Esophagus muscularis mucosa (tissue), 4 donors: ENCODE measurements at regions not wholly inside any gene's neighbourhood (a gene's known extent, or its start where the extent isn't known, plus 50 kb on each side); places are given as distances from the start of the nearest gene placed in this dataset.

ENCODE experiments used
- DNase-seq: peaks from one replicate; pipeline ENCODE4 v3.0.0-alpha.2; 2017; ENCODE audit errors: extremely low spot score
- H3K27ac ChIP-seq, 4 donors: fragments of 200-600 bp; sonication (generic); replicated peaks in 1 of 4; 1 replicate in 3 of 4; 2 replicates in 1 of 4; pipeline ENCODE4 v1.5.1; 2016 to 2019; ENCODE audit warnings: mild to moderate bottlenecking in 1 of 4
- H3K27me3 ChIP-seq, 4 donors: fragments of 200-600 bp; sonication (generic); one replicate each; pipeline versions ENCODE4 v1.5.1 to v1.6.0; 2016 to 2019
- H3K36me3 ChIP-seq, 4 donors: fragments of 200-600 bp; sonication (generic); one replicate each; pipeline ENCODE4 v1.5.1; 2016 to 2019
- H3K4me1 ChIP-seq, 4 donors: fragments of 200-600 bp; sonication (generic); one replicate each; pipeline ENCODE4 v1.5.1; 2016 to 2019
- H3K4me3 ChIP-seq, 4 donors: fragments of 200-600 bp; sonication (generic); 1 replicate in 2 of 4; 2 replicates in 2 of 4; pipeline ENCODE4 v1.5.1; 2016 to 2019; ENCODE audit warnings: mild to moderate bottlenecking in 4 of 4, moderate library complexity in 1 of 4
- H3K9me3 ChIP-seq, 4 donors: fragments of 200-600 bp; sonication (generic); 1 replicate in 3 of 4; 2 replicates in 1 of 4; pipeline ENCODE4 v1.5.1; 2016 to 2019
- CTCF ChIP-seq, 3 experiments: fragments of 200-600 bp in 2 of 3; fragments of 450-650 bp in 1 of 3; sonication (generic) in 2 of 3; IDR thresholded peaks; one replicate each; pipeline ENCODE4 v1.5.1; 2017 to 2019; ENCODE audit warnings: antibody characterized with exemption in 3 of 3, mild to moderate bottlenecking in 2 of 3, moderate library complexity in 1 of 3
- EP300 ChIP-seq: sonication (generic); formaldehyde crosslinking; IDR thresholded peaks from one replicate; pipeline ENCODE4 v1.6.1; 2017; ENCODE audit warnings: antibody characterized with exemption
- POLR2A ChIP-seq: fragments of 450-650 bp; IDR thresholded peaks from one replicate; pipeline ENCODE4 v1.6.1; 2017; ENCODE audit warnings: antibody characterized with exemption, moderate library complexity, mild to moderate bottlenecking, low read depth
- POLR2AphosphoS5 ChIP-seq, 2 donors: sonication (generic); formaldehyde crosslinking; IDR thresholded peaks; one replicate each; pipeline ENCODE4 v1.6.1; 2017; ENCODE audit warnings: antibody characterized with exemption in 2 of 2
- WGBS: methylation state at CpG from one replicate; pipeline ENCODE4 v1.1.5; 2018; 5-methylcytosine and 5-hydroxymethylcytosine counted together
- intact Hi-C: fragments of 100-400 bp; cut with DNase I; formaldehyde crosslinking; loops from one replicate; pipeline ENCODE4 v1.15.1; 2023

- intact Hi-C loops = no loop called here
- peaks cover 0 to 16% (median 5%) of the 10 kb centered on the region in 4 donors for H3K9me3 ChIP-seq
- no peaks in the 10 kb centered on the region for H3K4me1 ChIP-seq
- DNase-seq = no peak
- H3K4me3 ChIP-seq = no peak overlapping the region
- H3K36me3 ChIP-seq = no peaks in the 10 kb centered on the region
- no peaks in the 10 kb centered on the region for H3K27me3 ChIP-seq
- H3K27ac ChIP-seq = no peak overlapping the region
- 82% methylated on average over 7 of the region's 7 CpGs for whole genome bisulfite sequencing
- no peak for TF ChIP-seq EP300
- no peak for TF ChIP-seq POLR2AphosphoS5 (IDR thresholded peaks at IDR 0.05)
- TF ChIP-seq CTCF (IDR thresholded peaks at IDR 0.05) = no peak
- no peak for TF ChIP-seq POLR2A
Measured at GRCh38 chr12:20300457-20300856, 67.9 kb upstream of the PDE3A start.

GRCh38 chr12:20305470-20305869 lies 62.9 kb upstream of the PDE3A start:
- H3K4me3 ChIP-seq = no peak overlapping the region
- intact Hi-C loops = no loop called here
- H3K27me3 ChIP-seq = no peaks in the 10 kb centered on the region
- peaks cover 0 to 6% (median 0%) of the 10 kb centered on the region in 4 donors for H3K4me1 ChIP-seq
- DNase-seq = no peak
- no peak for TF ChIP-seq POLR2A
- no peak for TF ChIP-seq EP300
- no peak for TF ChIP-seq POLR2AphosphoS5 (IDR thresholded peaks at IDR 0.05)
- TF ChIP-seq CTCF (IDR thresholded peaks at IDR 0.05) = no peak
- H3K27ac ChIP-seq = no peak overlapping the region
- no peaks in the 10 kb centered on the region for H3K36me3 ChIP-seq
- H3K9me3 ChIP-seq = peaks cover 0 to 9% (median 7%) of the 10 kb centered on the region in 4 donors
- 83% methylated on average over 3 of the region's 3 CpGs for WGBS

- Histone ChIP-seq H3K27me3 (no peaks in the 10 kb centered on the region), H3K4me1 (peaks cover 0 to 6% (median 0%) of the 10 kb centered on the region in 4 donors), H3K36me3 (no peaks in the 10 kb centered on the region), H3K9me3 (peaks cover 0 to 9% (median 7%) of the 10 kb centered on the region in 4 donors), H3K27ac (no peak overlapping the region), H3K4me3 (no peak overlapping the region)
- no peak for DNase-seq
- 54% methylated on average over 4 of the region's 4 CpGs for WGBS
- intact Hi-C loops = no loop called here
- TF ChIP-seq POLR2A (no peak), CTCF (IDR thresholded peaks at IDR 0.05) (no peak), POLR2AphosphoS5 (IDR thresholded peaks at IDR 0.05) (no peak), EP300 (no peak)
Measured at GRCh38 chr12:20309504-20310148, 58.7 kb upstream of the PDE3A start.

GRCh38 chr12:20314328-20314727 lies 54.0 kb upstream of the PDE3A start:
- H3K36me3 ChIP-seq = no peaks in the 10 kb centered on the region
- WGBS = 64% methylated on average over 2 of the region's 2 CpGs
- intact Hi-C loops = no loop called here

More at GRCh38 chr12:20314328-20314727, 54.0 kb upstream of the PDE3A start:
- H3K4me3 ChIP-seq = no peak overlapping the region
- no peaks in the 10 kb centered on the region for H3K27me3 ChIP-seq
- H3K27ac ChIP-seq = no peak overlapping the region
- TF ChIP-seq POLR2AphosphoS5 (IDR thresholded peaks at IDR 0.05) (no peak), POLR2A (no peak), CTCF (IDR thresholded peaks at IDR 0.05) (no peak), EP300 (no peak)
- no peak for DNase-seq
- peaks cover 0 to 3% (median 0%) of the 10 kb centered on the region in 4 donors for H3K4me1 ChIP-seq
- no peaks in the 10 kb centered on the region for H3K9me3 ChIP-seq
